Astrocyte of the spinal cord (primary cell): ENCODE measurements at regions not wholly inside any gene's neighbourhood (a gene's known extent, or its start where the extent isn't known, plus 50 kb on each side); places are given as distances from the start of the nearest gene placed in this dataset.
A peak's percentile ranks its signal among the peaks of the same experiment; 100 is the strongest.

Source experiments
- DNase-seq: peaks from one replicate; pipeline ENCODE4 v3.0.0; 2011; ENCODE audit warnings: low read depth, low spot score
- H3K4me3 ChIP-seq: 2 replicates; pipeline ENCODE4 v1.5.1; 2011; ENCODE audit warnings: low read depth, mild to moderate bottlenecking, low read length, moderate library complexity
- CTCF ChIP-seq: IDR thresholded peaks from 2 replicates; pipeline ENCODE4 v1.5.1; 2012; ENCODE audit warnings: low read depth, mild to moderate bottlenecking, low read length, inconsistent platforms
- in situ Hi-C: cut with HindIII; loops from 2 replicates; pipeline ENCODE4 v1.10.0; 2017; ENCODE audit warnings: low sequenced_read_pairs

- in situ Hi-C loops = no loop called here
- DNase-seq = peak; percentile 43
- no peak for TF ChIP-seq CTCF
- H3K4me3 ChIP-seq = no peak overlapping the region
These were observed 242.1 kb upstream of the DAPK1 start for GRCh38 chr9:87255431-87256155.

- DNase-seq = peak; percentile 50
- no peak for TF ChIP-seq CTCF
- no peak overlapping the region for H3K4me3 ChIP-seq
- in situ Hi-C loops = no loop called here
These were observed 240.7 kb upstream of the DAPK1 start for GRCh38 chr9:87256973-87257372.

- TF ChIP-seq CTCF = no peak
- in situ Hi-C loops = no loop called here
- H3K4me3 ChIP-seq = no peak overlapping the region
- peak; percentile 63 for DNase-seq
These were observed 237.8 kb upstream of the DAPK1 start for GRCh38 chr9:87259543-87260518.

- no peak for DNase-seq
- in situ Hi-C loops = no loop called here
- peak; percentile 4 for TF ChIP-seq CTCF
- H3K4me3 ChIP-seq = no peak overlapping the region
These were observed 234.4 kb upstream of the DAPK1 start for GRCh38 chr9:87263291-87263690.

- in situ Hi-C loops = no loop called here
- no peak overlapping the region for H3K4me3 ChIP-seq
- no peak for DNase-seq
- TF ChIP-seq CTCF = no peak
These were observed 231.0 kb upstream of the DAPK1 start for GRCh38 chr9:87266697-87267096.

- no peak overlapping the region for H3K4me3 ChIP-seq
- no peak for TF ChIP-seq CTCF
- in situ Hi-C loops = no loop called here
- no peak for DNase-seq
These were observed 230.2 kb upstream of the DAPK1 start for GRCh38 chr9:87267251-87268070.
